ENCODE measurements at regions not wholly inside any gene's neighbourhood (a gene's known extent, or its start where the extent isn't known, plus 50 kb on each side); places are given as distances from the start of the nearest gene placed in this dataset.

GRCh38 chr2:145569108-145569507, 1049.2 kb upstream of the ZEB2 start:
- no peak for DNase-seq
- Histone ChIP-seq H3K36me3 (replicated peaks; ENCODE audit: control insufficient read depth, insufficient read depth, low read length) (no peaks in the 10 kb centered on the region), H3K4me3 (ENCODE audit: insufficient read depth, low read depth, low read length) (no peak overlapping the region), H3K27me3 (ENCODE audit: control insufficient read depth, insufficient read depth, low read length) (no peaks in the 10 kb centered on the region)

- Histone ChIP-seq H3K36me3 (replicated peaks; ENCODE audit: control insufficient read depth, insufficient read depth, low read length) (no peaks in the 10 kb centered on the region), H3K4me3 (ENCODE audit: insufficient read depth, low read depth, low read length) (no peak overlapping the region), H3K27me3 (ENCODE audit: control insufficient read depth, insufficient read depth, low read length) (no peaks in the 10 kb centered on the region)
- DNase-seq = no peak
Observed at GRCh38 chr2:145563741-145564615, 1044.1 kb upstream of the ZEB2 start.

- Histone ChIP-seq H3K27me3 (ENCODE audit: control insufficient read depth, insufficient read depth, low read length) (no peaks in the 10 kb centered on the region), H3K36me3 (replicated peaks; ENCODE audit: control insufficient read depth, insufficient read depth, low read length) (no peaks in the 10 kb centered on the region), H3K4me3 (ENCODE audit: insufficient read depth, low read depth, low read length) (no peak overlapping the region)
- no peak for DNase-seq
Observed at GRCh38 chr2:145561152-145561551, 1041.2 kb upstream of the ZEB2 start.

GRCh38 chr2:145558617-145559350, 1038.9 kb upstream of the ZEB2 start:
- H3K36me3 ChIP-seq (replicated peaks; ENCODE audit: control insufficient read depth, insufficient read depth, low read length) = no peaks in the 10 kb centered on the region
- H3K27me3 ChIP-seq (ENCODE audit: control insufficient read depth, insufficient read depth, low read length) = no peaks in the 10 kb centered on the region
- no peak overlapping the region for H3K4me3 ChIP-seq (ENCODE audit: insufficient read depth, low read depth, low read length)
- DNase-seq = no peak

GRCh38 chr2:145555360-145555759, 1035.4 kb upstream of the ZEB2 start:
- Histone ChIP-seq H3K36me3 (replicated peaks; ENCODE audit: control insufficient read depth, insufficient read depth, low read length) (no peaks in the 10 kb centered on the region), H3K4me3 (ENCODE audit: insufficient read depth, low read depth, low read length) (no peak overlapping the region), H3K27me3 (ENCODE audit: control insufficient read depth, insufficient read depth, low read length) (no peaks in the 10 kb centered on the region)
- DNase-seq = no peak

- no peaks in the 10 kb centered on the region for H3K36me3 ChIP-seq (replicated peaks; ENCODE audit: control insufficient read depth, insufficient read depth, low read length)
- H3K27me3 ChIP-seq (ENCODE audit: control insufficient read depth, insufficient read depth, low read length) = no peaks in the 10 kb centered on the region
- no peak for DNase-seq
- H3K4me3 ChIP-seq (ENCODE audit: insufficient read depth, low read depth, low read length) = no peak overlapping the region
Observed at GRCh38 chr2:145551686-145552085, 1031.8 kb upstream of the ZEB2 start.

- no peaks in the 10 kb centered on the region for H3K27me3 ChIP-seq (ENCODE audit: control insufficient read depth, insufficient read depth, low read length)
- no peak for DNase-seq
- H3K36me3 ChIP-seq (replicated peaks; ENCODE audit: control insufficient read depth, insufficient read depth, low read length) = no peaks in the 10 kb centered on the region
- no peak overlapping the region for H3K4me3 ChIP-seq (ENCODE audit: insufficient read depth, low read depth, low read length)
Observed at GRCh38 chr2:145548479-145548878, 1028.6 kb upstream of the ZEB2 start.

GRCh38 chr2:145547620-145548019, 1027.7 kb upstream of the ZEB2 start:
- Histone ChIP-seq H3K27me3 (ENCODE audit: control insufficient read depth, insufficient read depth, low read length) (no peaks in the 10 kb centered on the region), H3K36me3 (replicated peaks; ENCODE audit: control insufficient read depth, insufficient read depth, low read length) (no peaks in the 10 kb centered on the region), H3K4me3 (ENCODE audit: insufficient read depth, low read depth, low read length) (no peak overlapping the region)
- no peak for DNase-seq

GRCh38 chr2:145546091-145546490, 1026.2 kb upstream of the ZEB2 start:
- DNase-seq = no peak
- Histone ChIP-seq H3K36me3 (replicated peaks; ENCODE audit: control insufficient read depth, insufficient read depth, low read length) (no peaks in the 10 kb centered on the region), H3K4me3 (ENCODE audit: insufficient read depth, low read depth, low read length) (no peak overlapping the region), H3K27me3 (ENCODE audit: control insufficient read depth, insufficient read depth, low read length) (no peaks in the 10 kb centered on the region)

- Histone ChIP-seq H3K27me3 (ENCODE audit: control insufficient read depth, insufficient read depth, low read length) (no peaks in the 10 kb centered on the region), H3K36me3 (replicated peaks; ENCODE audit: control insufficient read depth, insufficient read depth, low read length) (no peaks in the 10 kb centered on the region)
Observed at GRCh38 chr2:145543856-145544255, 1023.9 kb upstream of the ZEB2 start.

GRCh38 chr2:145543155-145543554, 1023.2 kb upstream of the ZEB2 start:
- Histone ChIP-seq H3K27me3 (ENCODE audit: control insufficient read depth, insufficient read depth, low read length) (no peaks in the 10 kb centered on the region), H3K4me3 (ENCODE audit: insufficient read depth, low read depth, low read length) (no peak overlapping the region), H3K36me3 (replicated peaks; ENCODE audit: control insufficient read depth, insufficient read depth, low read length) (no peaks in the 10 kb centered on the region)
- no peak for DNase-seq

More at GRCh38 chr2:145543856-145544255, 1023.9 kb upstream of the ZEB2 start:
- no peak for DNase-seq
- H3K4me3 ChIP-seq (ENCODE audit: insufficient read depth, low read depth, low read length) = no peak overlapping the region

GRCh38 chr2:145541028-145541427, 1021.1 kb upstream of the ZEB2 start:
- Histone ChIP-seq H3K4me3 (ENCODE audit: insufficient read depth, low read depth, low read length) (no peak overlapping the region), H3K27me3 (ENCODE audit: control insufficient read depth, insufficient read depth, low read length) (no peaks in the 10 kb centered on the region), H3K36me3 (replicated peaks; ENCODE audit: control insufficient read depth, insufficient read depth, low read length) (no peaks in the 10 kb centered on the region)
- DNase-seq = no peak

GRCh38 chr2:145538661-145539350, 1018.9 kb upstream of the ZEB2 start:
- no peak for DNase-seq
- no peaks in the 10 kb centered on the region for H3K36me3 ChIP-seq (replicated peaks; ENCODE audit: control insufficient read depth, insufficient read depth, low read length)
- H3K27me3 ChIP-seq (ENCODE audit: control insufficient read depth, insufficient read depth, low read length) = no peaks in the 10 kb centered on the region
- H3K4me3 ChIP-seq (ENCODE audit: insufficient read depth, low read depth, low read length) = no peak overlapping the region

GRCh38 chr2:145530653-145531052, 1010.7 kb upstream of the ZEB2 start:
- DNase-seq = no peak
- Histone ChIP-seq H3K4me3 (ENCODE audit: insufficient read depth, low read depth, low read length) (no peak overlapping the region), H3K36me3 (replicated peaks; ENCODE audit: control insufficient read depth, insufficient read depth, low read length) (no peaks in the 10 kb centered on the region), H3K27me3 (ENCODE audit: control insufficient read depth, insufficient read depth, low read length) (no peaks in the 10 kb centered on the region)

- Histone ChIP-seq H3K27me3 (ENCODE audit: control insufficient read depth, insufficient read depth, low read length) (no peaks in the 10 kb centered on the region), H3K4me3 (ENCODE audit: insufficient read depth, low read depth, low read length) (no peak overlapping the region), H3K36me3 (replicated peaks; ENCODE audit: control insufficient read depth, insufficient read depth, low read length) (no peaks in the 10 kb centered on the region)
- DNase-seq = no peak
Observed at GRCh38 chr2:145524836-145525235, 1004.9 kb upstream of the ZEB2 start.

Measured in H7 (cell line).